Lung microvascular endothelial cell (primary cell): ENCODE measurements at regions not wholly inside any gene's neighbourhood (a gene's known extent, or its start where the extent isn't known, plus 50 kb on each side); places are given as distances from the start of the nearest gene placed in this dataset.

Source experiments
- DNase-seq, 2 donors: peaks; one replicate each; pipeline versions ENCODE4 v3.0.0 to v3.0.0-alpha.2; 2010; ENCODE audit warnings: low read depth in 2 of 2

DNA sequence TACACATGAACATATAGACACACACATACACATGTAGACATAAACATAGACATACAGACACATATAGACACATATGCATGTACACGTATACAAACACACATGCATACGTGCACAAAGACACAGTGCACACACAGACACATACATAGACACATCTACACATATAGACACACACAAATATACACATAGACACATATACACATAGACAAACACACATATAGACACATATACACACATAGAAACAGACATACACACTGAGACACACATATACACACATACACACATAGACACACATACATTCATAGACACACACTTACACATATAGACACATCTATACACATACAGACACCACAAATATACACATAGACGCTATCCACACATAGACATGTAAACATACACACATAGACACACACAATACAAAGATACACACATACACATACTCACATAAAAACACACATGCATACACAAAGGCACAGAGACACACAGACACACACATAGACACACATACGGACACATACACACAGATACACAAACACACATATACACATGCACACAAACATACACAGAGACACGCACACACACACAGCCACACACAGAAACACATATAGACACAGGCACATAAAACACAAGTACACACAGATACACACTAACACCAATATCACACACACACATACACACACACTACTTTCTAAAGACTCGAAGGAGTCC lies 254.0 kb downstream of the TSHZ3 start:
- DNase-seq = no peak

GRCh38 chr19:31092274-31092673 lies 257.0 kb downstream of the TSHZ3 start:
- no peak for DNase-seq

- DNase-seq = no peak
Observed at GRCh38 chr19:31089681-31090080, 259.6 kb downstream of the TSHZ3 start.

DNA sequence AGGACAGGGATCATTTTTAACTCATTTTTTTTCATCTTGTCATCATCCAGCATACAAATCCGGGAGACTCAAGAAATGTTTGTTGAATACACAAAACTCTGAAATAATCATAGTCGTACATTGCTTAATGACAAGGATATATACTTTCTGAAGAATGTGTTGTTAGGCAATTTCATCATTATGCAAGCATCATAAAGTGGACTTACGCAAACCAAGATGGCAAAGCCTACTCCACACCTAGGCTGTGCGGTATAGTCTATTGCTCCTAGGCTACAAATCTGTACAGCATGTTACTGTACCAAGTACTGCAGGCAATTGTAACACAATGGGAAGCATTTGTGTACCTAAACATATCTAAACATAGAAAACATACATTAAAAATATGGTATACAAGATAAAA lies 264.1 kb downstream of the TSHZ3 start:
- no peak for DNase-seq

- DNase-seq = no peak
Observed at GRCh38 chr19:31083105-31083504, 266.1 kb downstream of the TSHZ3 start.

GRCh38 chr19:31075146-31075655 lies 274.0 kb downstream of the TSHZ3 start:
- no peak for DNase-seq

DNA sequence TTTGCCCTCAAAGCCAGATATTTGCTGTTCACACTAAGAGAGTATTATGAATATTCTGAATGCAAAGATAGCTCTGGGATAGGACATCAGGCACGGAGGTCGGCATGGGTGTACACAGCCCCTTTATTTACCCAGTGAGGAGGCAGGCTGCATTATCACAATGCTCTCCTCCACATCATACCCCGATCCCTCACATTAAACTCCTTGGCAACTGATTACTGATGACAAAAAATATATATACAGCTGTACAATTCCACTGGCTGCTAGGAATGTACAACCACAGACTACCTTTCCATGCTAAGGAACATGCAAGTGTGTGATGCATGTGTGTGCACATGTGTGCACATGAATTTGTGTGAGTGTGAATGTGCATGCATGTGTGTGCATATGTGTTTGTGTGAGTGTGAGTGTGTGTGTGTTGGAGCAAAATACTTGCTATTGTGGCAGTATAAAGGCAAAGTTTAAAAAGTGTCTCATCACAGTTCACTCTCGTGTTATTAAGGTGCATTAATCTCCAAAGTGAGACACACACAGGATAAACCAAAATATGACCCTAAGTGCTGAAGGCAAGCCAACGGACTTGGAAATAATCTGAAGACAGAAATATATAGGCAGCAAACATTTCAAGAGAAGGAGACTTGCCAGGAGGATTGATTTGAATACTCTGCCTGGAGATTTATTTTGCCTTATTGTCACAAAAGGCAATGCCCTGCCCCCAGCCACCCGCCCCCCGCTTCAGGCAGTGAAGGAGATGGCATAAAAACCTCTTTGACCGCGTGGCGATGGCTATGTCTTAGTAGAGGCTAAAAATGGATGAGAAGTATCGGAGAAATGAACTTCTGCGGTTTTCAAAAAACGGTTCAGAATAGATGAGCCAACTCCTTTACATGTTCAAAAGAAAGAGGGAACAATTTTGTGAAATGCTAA lies 274.8 kb downstream of the TSHZ3 start:
- no peak for DNase-seq

DNA sequence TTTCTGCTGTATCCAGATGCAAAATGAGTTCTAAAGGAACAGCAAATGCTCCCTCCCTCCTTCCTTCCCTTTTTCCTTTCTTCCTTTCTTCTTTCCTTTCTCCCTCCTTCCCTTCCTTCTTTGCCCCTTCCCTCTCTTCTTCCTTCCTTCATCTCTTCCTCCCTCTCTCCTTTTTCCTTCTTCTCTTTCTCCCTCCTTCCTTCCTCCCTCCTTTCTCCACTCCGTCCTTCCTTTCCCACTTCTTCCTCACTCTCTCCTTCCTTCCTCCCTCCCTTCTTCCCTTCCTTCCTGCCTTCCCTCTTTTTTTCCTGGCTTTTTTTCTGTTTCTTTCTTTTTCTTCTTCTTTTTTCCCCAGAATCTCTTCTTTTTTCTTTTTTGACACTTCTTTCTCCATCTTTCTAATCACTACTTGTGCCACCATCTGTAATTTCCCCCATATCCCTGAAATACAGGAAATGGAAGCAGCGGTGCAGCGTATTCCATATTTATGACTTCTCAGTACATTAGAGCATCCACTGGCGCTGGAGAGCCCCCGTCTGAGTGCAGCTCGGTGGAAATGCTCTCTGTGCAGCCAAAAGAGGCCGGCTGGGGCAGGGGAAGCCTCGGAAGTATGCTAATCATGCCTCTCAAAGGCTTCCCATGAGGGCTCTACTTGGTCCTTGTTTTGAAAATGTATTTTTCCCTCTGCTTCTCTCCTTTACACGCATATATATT lies 275.6 kb downstream of the TSHZ3 start:
- no peak for DNase-seq

DNA sequence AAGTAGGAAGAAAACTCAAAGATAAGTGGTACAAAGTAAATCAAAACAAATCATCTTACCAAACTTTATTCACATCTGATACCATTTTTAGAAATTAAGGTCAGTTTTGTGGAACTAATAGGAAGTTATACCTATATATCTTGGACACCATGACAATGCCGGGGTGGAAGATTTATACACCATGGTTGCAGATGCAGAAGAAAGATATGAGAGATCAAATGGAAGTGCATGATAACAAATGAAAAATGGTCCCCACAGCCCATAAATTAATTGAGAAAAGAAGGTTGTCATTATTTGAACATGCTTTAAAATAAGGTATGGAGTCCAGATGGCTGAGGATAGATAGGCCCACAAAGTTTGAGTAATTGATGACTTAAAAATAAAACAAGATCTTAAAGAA lies 276.8 kb downstream of the TSHZ3 start:
- no peak for DNase-seq

DNA sequence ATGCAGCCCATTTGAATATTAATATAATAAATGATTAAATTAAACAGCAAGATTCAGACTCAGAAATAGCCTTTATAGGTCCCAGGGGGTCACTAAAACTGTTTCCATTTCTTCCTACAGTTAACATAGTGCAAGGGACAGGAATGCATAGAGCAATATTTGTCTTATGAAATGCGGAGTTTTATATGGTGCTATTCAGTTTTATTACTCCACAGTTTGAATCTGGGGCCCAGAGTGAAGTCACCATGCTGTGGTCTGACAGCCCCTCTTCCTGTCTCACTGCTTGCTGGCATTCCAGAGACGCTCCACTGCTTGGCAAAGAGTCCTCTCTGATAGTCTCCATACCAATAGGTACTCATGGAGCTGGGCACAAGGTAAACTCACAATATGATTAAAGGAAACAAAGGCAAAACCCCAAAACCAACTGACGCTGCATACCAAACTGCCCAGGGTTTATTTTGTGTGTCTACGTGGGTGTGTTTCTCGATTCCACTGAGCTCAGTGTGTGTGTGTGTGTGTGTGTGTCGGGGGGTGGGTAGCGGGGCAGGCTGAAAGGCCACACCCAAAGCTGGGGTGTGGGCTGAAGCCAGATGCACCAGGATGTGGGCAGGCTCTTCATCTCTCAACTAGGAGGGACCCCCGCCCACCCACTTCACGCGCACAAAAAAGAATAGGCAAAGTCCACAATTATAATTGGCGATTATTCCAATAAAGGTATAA lies 277.9 kb downstream of the TSHZ3 start:
- no peak for DNase-seq

DNA sequence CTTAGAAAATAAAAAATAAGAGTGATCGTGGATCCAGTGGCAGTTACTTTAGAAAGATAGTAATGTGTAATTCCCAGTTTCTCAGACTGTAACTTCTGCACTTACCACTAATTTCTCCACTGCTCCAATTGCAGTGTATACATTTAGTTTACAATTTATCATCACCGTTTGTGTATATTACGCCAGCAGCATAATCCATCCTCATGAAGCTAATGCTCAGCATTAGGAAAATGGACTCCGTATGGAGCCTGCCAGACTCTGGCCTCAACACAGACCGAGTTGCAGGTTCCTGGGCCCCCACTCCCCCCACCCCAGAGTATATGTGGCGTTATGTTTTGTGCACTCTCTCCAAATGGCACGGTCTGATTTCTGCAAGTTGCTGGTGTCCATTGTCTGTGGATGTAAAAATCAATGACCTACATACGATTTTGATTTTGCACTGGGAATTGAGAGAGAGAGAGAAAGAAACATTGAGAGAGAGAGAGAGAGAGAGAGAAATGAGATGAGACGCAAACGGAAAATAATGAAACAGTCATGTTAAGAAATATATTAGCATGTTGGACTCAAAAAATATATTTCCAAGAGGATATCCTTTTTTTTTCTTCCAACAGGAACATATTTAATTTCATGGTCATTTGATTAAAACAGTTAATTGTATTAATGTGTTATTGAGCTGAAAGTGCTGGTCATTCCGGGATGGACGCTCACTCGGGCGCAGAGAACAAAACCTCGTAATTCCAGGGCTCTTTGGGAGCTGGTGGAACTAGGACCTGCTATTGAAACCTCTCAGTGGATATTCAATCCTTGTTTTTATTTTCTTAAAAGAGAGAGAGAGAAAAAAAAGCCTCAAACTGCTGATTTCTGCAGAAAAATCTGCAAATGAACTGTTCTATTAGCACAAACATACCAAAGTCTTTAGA lies 278.8 kb downstream of the TSHZ3 start:
- DNase-seq = no peak

- no peak for DNase-seq
Observed at GRCh38 chr19:31068268-31068667, 281.0 kb downstream of the TSHZ3 start.

- peak in 1 of 2 donors; percentile 22 for DNase-seq
Observed at GRCh38 chr19:31066385-31066784, 282.9 kb downstream of the TSHZ3 start.

DNA sequence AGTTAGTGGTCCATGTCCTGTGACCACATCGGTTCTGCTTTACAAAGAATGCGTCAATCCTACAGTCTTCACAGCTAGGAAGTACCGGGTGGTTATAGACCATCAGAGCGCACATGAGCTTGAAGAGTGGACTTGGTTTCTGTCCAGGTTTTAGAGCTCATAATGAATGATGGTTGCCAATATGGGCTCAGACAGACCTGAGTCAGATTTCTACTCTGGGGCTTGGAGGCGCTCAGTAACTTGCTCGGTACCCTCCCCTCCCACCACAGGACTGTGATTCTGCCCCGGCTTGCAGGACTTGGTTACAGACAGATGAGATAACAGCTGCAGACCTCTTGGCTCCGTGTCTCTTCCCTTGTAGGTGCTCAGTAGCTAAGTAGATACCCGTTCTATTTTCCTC lies 284.7 kb downstream of the TSHZ3 start:
- no peak for DNase-seq

DNA sequence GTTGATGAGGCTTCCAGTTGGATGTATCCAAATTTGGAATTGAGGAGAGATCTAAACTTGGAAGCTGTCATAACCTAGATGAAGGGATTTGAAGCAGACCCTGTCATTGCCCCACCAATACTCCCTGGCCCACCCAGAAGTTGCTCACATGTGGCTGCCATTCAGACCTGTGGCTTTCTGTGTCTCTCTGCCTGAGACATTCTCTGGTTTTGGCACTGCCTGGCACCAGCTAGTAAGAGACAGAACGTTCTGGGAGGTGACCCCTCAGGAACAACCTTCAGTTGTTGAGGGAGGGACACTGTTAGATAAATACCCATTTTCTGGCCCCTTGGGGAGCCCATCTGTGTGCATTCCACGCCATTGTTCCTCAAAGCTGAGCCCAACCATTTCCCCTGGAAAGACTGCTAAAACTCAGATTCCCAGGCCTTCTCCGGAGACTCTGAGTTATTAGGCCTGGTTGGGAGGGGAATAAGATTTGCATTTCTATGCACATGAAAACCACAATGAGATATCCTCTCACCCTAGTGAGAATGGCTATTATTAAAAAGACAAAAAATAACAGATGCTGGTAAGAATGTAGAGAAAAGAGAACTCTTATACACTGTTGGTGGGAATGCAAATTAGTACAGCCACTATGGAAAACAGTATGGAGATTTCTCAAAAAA lies 290.4 kb downstream of the TSHZ3 start:
- DNase-seq = no peak

DNA sequence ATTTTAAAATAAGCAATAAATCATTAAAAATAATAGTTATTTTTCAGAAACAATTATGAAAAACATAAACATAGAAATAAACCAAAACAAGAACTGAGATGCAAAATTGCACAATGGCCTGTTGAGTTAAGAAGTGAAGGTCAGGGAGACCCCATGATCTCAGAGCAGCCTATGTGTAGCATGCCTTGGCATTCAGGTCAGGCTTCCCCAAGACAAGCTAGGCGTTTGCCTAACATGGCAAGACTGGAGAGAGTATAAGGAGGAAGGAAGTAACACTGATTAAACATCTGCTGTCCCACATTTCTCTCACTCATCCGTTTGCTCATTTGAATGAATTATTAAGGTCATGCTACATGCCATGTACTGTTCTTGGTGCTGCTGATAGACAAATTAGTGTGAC lies 291.8 kb downstream of the TSHZ3 start:
- no peak for DNase-seq

GRCh38 chr19:31055454-31055853 lies 293.8 kb downstream of the TSHZ3 start:
- DNase-seq = no peak

- DNase-seq = peak in 1 of 2 donors; percentile 4
Observed at GRCh38 chr19:31054430-31054829, 294.8 kb downstream of the TSHZ3 start.

DNA sequence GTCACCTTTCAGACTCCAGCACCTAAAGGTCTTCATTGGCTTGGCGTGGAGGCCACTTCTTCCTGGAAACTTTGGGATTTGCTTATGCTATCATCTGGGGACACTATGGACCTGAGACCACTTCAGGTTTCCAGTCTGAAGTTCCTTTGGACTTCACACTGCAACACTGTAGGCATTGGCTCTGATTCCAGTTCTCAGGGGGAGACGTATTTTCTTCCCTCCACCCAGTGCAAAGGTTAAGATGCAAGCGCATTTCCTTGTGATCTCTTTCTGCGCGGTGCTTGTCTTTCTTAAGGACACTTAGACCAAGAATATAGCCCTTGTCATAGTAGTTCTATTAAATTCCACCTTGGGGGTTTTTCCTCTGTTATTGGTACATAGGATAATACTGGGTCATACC lies 299.8 kb downstream of the TSHZ3 start:
- no peak for DNase-seq

DNA sequence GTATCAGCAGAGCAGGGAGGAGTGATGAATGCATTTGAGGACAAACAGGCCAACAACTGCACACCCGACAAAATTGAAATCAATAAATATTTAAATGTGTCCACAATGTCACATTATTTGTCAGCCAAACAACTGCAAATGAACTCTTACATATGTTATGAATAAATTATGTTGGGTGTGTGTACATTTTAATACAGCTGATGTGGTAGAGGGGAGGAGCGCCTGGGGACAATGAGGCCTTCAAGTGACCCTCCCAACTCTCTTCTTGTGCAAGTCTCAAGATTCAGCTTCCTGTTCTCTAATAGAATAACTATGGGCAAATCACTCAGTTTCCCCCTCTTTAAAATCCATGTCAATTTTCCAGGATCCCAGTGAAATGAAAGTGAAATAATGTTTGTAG lies 303.2 kb downstream of the TSHZ3 start:
- no peak for DNase-seq
